HG03457 (cell line): ENCODE measurements at regions not wholly inside any gene's neighbourhood (a gene's known extent, or its start where the extent isn't known, plus 50 kb on each side); places are given as distances from the start of the nearest gene placed in this dataset.
"Not testable (repeated sequence)": the region's sequence is repeated elsewhere in the genome, so short reads cannot be mapped to it uniquely, and the experiment has no call there.

Experiments
- ATAC-seq: cut with Tn5 transposase; IDR thresholded peaks from one replicate; pipeline ENCODE4 v1.9.1; 2021; ENCODE audit warnings: moderate number of reproducible peaks; ENCODE audit not compliant: unreplicated experiment

DNA sequence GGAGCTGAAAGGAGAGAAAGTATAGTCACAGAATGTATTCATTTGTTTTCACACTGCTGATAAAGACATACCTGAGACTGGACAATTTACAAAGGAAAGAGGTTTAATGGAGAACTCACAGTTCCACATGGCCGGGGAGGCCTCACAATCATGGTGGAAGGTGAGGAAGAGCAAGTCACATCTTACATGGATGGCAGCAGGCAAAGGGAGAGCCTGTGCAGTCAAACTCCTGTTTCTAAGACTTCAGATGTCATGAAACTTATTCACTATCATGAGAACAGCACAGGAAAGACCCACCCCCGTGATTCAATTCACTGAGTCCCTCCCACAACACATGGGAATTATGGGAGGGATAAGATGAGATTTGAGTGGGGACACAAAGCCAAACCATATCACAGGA, 224.7 kb downstream of the LNPK start:
- not testable (repeated sequence) for ATAC-seq

GRCh38 chr2:175769200-175769599, 232.9 kb downstream of the LNPK start:
- no peak for ATAC-seq

DNA sequence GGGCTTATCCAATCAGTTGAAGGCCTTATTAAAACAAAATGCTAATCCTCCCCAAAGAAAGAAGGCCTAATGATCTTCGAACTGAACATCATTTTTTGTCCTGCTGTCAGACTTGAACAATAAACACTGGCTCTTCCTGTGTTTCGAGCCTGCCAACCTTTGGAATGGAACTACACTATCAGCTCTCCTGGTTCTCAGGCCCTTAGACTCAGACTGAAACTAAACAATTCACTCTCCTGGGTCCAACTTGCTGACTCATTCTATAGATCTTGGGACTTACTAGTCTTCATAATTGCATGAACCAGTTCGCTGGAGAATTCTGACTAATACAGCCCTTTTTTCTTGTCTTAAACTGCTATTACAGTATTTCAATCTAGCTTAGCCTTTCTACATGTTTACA, 235.2 kb downstream of the LNPK start:
- ATAC-seq, result no peak

GRCh38 chr2:175755656-175756386, 246.2 kb downstream of the LNPK start:
- ATAC-seq, result no peak

GRCh38 chr2:175755169-175755568, 246.9 kb downstream of the LNPK start:
- ATAC-seq, result no peak

DNA sequence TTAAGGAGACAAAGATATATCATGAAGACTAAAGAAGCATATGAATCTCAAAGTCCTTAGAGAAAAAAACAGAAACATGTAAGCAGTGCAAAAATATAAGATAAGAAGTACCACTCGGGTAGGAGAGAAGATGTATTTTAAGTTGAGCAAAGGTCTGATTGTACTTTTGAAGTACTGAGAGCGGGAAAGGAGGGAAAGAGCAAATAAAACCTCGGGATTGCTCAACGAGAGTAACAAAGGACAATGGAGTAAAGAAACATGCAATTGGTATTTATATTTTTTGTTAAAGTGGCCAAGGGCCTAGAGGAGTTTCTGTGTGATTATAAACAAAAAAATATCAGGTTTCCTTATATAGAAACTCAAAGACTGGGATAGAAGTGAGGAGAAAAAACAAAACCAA, 251.9 kb downstream of the LNPK start:
- no peak for ATAC-seq

GRCh38 chr2:175745911-175746310, 256.2 kb downstream of the LNPK start:
- no peak for ATAC-seq

DNA sequence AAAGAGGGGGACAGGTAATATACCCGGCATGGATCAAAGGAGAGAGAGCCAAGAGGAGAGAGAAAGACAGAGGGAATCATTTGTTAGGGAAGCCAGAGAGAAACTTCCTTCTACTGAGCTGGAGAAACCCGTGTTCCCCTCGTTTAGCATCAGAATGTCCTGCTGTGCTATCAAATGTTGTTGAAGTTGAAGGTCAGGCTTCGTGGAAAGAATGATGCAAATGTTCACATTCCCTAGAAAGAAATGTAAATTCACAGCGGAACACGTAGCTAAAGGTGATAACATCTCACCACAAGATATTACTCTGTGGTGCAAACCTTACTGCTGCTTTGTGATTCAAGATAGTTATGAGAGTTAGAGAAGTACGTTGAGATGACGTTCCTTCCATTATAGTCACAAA, 258.1 kb downstream of the LNPK start:
- ATAC-seq, result no peak

GRCh38 chr2:175743011-175743410, 259.1 kb downstream of the LNPK start:
- no peak for ATAC-seq

- no peak for ATAC-seq
These were observed 259.7 kb downstream of the LNPK start for GRCh38 chr2:175742367-175742766.

GRCh38 chr2:175741164-175741563, 260.9 kb downstream of the LNPK start:
- no peak for ATAC-seq

GRCh38 chr2:175737722-175738361, 264.2 kb downstream of the LNPK start:
- ATAC-seq, result no peak

DNA sequence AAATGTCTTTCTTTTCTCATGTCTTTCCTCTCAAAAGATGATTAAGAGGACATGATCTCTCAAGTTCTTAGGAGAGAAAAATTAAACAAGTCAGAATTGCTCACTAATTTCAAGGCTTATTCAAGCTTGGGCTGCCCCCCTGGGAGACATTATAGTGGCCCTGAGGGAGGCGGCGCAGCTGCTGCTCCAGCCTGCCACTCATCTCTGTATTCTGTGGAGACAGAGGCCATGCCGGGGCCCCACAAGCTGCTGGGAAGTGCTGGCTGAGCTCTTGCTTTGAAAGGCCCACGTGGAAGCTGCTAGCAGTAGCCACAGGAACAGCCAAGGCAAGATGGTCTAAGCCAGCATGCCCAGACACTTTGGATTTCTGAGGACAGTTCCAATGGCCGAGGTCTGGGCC, 267.4 kb downstream of the LNPK start:
- no peak for ATAC-seq

DNA sequence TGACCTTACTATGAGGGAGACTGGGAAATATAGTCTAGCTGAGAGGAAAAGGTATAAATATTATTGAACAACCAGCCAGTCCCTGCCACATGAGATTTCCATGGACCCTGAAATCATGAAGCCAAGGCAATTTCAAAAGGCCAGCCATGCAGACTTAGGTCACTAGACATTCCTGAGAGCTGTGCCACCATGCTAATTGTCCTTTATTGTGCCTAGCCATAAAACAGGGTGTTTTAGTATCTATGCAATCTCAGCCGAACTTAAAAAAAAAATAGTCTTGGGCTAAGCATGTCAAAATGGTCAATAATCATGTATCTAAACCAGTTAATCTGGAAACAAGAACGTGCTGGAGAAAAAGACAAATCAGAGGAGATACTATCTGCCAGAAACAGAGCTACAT, 269.5 kb downstream of the LNPK start:
- ATAC-seq, result no peak

DNA sequence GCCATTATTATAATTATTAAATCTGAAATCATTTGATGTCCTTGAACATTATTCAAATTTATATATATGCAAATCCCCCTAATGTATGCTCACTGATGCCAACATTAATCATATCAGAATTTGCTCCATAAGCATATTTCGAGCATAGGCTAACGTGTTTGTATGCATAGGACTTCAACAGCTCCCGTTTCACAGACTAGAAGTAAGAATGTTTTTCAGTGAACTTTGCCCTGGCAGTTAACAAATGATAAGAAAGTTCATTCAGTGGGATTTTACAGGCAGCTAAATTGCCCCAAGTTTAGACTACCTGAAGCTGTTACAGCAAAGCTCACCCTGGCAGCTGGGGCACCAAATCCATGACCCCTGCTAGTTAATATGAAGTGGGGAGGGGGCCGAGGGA, 272.0 kb downstream of the LNPK start:
- ATAC-seq, result no peak

GRCh38 chr2:175729049-175729706, 272.9 kb downstream of the LNPK start:
- no peak for ATAC-seq

DNA sequence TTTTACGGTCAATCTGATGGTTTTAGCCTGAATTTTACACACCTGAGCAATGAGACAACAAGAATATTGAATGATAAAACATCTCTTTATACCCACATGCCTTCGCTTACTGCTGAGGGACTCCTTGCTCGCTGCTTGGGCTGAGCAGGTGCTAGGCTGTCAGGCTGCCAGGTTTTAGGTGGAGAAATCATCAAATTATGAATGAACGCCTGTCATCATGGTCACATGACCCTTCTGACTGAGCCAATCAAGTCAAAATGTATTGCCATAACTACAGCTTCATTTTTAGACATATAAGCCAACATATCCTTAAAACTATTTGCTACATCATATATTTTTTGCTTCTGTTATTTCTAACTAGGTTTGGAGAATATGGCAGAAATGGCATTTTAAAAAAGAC, 274.0 kb downstream of the LNPK start:
- no peak for ATAC-seq

DNA sequence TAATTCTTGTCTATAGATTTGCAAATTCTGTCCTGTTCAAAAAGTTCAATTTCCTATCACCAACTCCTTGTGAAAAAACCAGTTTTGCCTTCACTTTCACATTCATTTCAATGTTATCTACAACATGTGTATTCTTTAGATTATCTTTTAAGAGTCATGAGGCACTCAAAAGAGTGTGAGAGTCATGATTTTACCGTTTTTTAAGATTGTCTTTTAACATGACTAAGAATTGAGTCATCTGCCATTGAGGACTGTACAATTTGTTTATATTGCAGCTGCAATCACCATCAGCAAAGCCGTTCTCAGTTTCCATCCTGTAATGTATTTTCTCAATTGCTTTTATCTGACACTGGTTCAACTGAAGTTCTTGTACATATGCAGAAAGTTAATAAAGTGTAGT, 275.8 kb downstream of the LNPK start:
- ATAC-seq, result no peak

DNA sequence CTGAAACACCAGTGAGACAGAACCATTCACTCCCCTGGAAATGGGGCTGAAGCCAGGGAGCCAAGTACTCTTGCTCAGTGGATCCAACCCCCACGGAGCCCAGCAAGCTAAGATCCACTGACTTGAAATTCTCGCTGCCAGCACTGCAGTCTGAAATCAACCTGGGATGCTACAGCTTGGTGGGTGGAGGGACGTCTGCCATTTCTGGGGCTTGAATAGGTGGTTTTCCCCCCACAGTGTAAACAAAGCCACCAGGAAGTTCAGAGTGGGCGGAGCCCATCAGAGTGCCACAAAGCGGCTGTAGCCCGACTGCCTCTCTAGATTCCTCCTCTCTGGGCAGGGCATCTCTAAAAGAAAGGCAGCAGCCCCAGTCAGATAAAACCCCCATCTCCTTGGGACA, 292.8 kb downstream of the LNPK start:
- ATAC-seq, result no peak

GRCh38 chr2:175707322-175707721, 294.7 kb downstream of the LNPK start:
- no peak for ATAC-seq

DNA sequence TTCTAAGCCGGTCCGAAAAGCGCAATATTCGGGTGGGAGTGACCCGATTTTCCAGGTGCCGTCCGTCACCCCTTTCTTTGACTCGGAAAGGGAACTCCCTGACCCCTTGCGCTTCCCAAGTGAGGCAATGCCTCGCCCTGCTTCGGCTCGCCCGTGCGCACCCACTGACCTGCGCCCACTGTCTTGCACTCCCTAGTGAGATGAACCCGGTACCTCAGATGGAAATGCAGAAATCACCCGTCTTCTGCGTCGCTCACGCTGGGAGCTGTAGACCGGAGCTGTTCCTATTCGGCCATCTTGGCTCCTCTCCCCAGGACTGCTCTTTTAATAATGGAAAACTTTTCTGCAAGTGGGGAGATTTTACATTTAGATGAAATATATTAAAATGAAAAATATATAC, 297.5 kb downstream of the LNPK start:
- ATAC-seq, result not testable (repeated sequence)

DNA sequence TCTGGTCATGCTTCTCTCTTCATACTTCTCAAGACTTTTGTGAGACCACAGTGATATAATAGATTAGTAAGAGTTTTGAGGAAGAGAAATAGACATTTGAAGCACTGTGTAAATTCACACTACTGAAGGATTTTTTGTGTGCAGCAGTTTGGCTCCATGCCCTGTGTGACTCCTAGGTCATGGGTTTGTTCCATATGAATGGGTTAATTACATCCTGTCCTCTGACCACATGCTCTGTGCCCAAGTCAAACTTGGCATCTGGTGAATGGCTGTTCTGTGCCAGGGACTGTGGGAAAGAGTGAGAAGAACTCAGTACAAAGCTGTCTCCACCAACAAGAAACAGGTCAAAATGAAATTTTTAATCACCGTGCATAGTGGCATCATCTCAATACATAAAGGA, 304.0 kb downstream of the LNPK start:
- ATAC-seq, result no peak
